HepG2 (cell line): ENCODE measurements at regions not wholly inside any gene's neighbourhood (a gene's known extent, or its start where the extent isn't known, plus 50 kb on each side); places are given as distances from the start of the nearest gene placed in this dataset.

Source experiments
- ATAC-seq: fragments of 200-7000 bp; cut with Tn5 transposase; 3 replicates; pipeline ENCODE4 v1.9.1; 2020; ENCODE audit warnings: mild to moderate bottlenecking, moderate library complexity
- BruUV-seq: library from RNA; stranded (reverse); fragments of 400-500 nt; replicated peaks from 2 replicates; lab custom pipeline; 2021; lab: Mats Ljungman, UMichigan
- CTCF ChIA-PET: fragments of 300-600 bp; formaldehyde crosslinking; extraction: SDS; loops from one replicate; lab custom pipeline; 2021; ENCODE audit warnings: low total read pairs, inconsistent platforms, low intra/inter-chr PET ratio; lab: Yijun Ruan, JAX
- POLR2A ChIA-PET: fragments of 350-600 bp; sonication (Branson Sonifier 250); formaldehyde crosslinking; loops from one replicate; lab custom pipeline; 2020; ENCODE audit warnings: antibody characterized with exemption, inconsistent platforms; lab: Yijun Ruan, JAX
- DNase-seq: peaks from one replicate; pipeline ENCODE4 v3.0.0-alpha.2; 2015; ENCODE audit warnings: low spot score
- FAIRE-seq: peaks from 3 replicates; lab custom pipeline; 2011; peaks lifted over from hg19 to GRCh38; lab: Jason Lieb, UNC
- H2AFZ ChIP-seq: one replicate; pipeline ENCODE4 v1.6.1; 2011; ENCODE audit warnings: low read length, inconsistent platforms
- H3K27ac ChIP-seq: fragments of 300-600 bp; 3 replicates; pipeline ENCODE4 v1.8.0; 2011; ENCODE audit warnings: mixed run types, mild to moderate bottlenecking, mixed read lengths, low read length, inconsistent platforms; ENCODE audit not compliant: insufficient read depth; ENCODE audit errors: extremely low read length
- H3K27me3 ChIP-seq, 2 experiments: fragments of 200-600 bp in 1 of 2; 2 replicates in 1 of 2; 3 replicates in 1 of 2; pipeline versions ENCODE4 v1.6.0 to v1.8.0; 2011; ENCODE audit warnings: low read length in 2 of 2, mild to moderate bottlenecking in 2 of 2, moderate library complexity in 2 of 2, inconsistent platforms in 1 of 2; ENCODE audit not compliant: insufficient read depth in 2 of 2, control insufficient read depth in 1 of 2
- H3K36me3 ChIP-seq, 2 experiments: fragments of 200-600 bp in 1 of 2; replicated peaks in 1 of 2; 2 replicates in 1 of 2; 3 replicates in 1 of 2; pipeline versions ENCODE4 v1.5.1 to v1.8.0; 2011; ENCODE audit warnings: low read length in 2 of 2, inconsistent platforms in 1 of 2; ENCODE audit not compliant: insufficient read depth in 2 of 2, control insufficient read depth in 1 of 2
- H3K4me1 ChIP-seq: 2 replicates; pipeline ENCODE4 v1.5.1; 2012; ENCODE audit warnings: low read length, inconsistent platforms; ENCODE audit not compliant: insufficient read depth
- H3K4me2 ChIP-seq: 2 replicates; pipeline ENCODE4 v1.6.0; 2011; ENCODE audit warnings: low read depth, low read length, inconsistent platforms
- H3K4me3 ChIP-seq, 3 experiments: fragments of 200-600 bp in 1 of 3; sonication (generic), shearing (Covaris generic) in 1 of 3; replicated peaks in 1 of 3; 2 replicates each; pipeline ENCODE4 v1.5.1; 2011 to 2016; ENCODE audit warnings: low read length in 3 of 3, inconsistent platforms in 2 of 3, low read depth in 2 of 3, mild to moderate bottlenecking in 2 of 3, control low read depth in 1 of 3, mixed read lengths in 1 of 3; ENCODE audit not compliant: insufficient read depth in 1 of 3
- H3K79me2 ChIP-seq: one replicate; pipeline ENCODE4 v1.6.1; 2011; ENCODE audit warnings: low read length, inconsistent platforms; ENCODE audit not compliant: insufficient read depth
- H3K9ac ChIP-seq: 2 replicates; pipeline ENCODE4 v1.6.0; 2011; ENCODE audit warnings: mild to moderate bottlenecking, low read depth, low read length, inconsistent platforms; ENCODE audit not compliant: insufficient read depth
- H3K9me3 ChIP-seq: 2 replicates; pipeline ENCODE4 v1.5.1; 2012; ENCODE audit warnings: mild to moderate bottlenecking, low read length
- H4K20me1 ChIP-seq: 2 replicates; pipeline ENCODE4 v1.6.0; 2011; ENCODE audit warnings: inconsistent platforms, mild to moderate bottlenecking, low read length, moderate library complexity; ENCODE audit not compliant: insufficient read depth
- ELF4 ChIP-seq: sonication (generic); formaldehyde crosslinking; IDR thresholded peaks from 2 replicates; pipeline ENCODE4 v1.5.0; 2020; ENCODE audit warnings: missing genetic modification reagents, mild to moderate bottlenecking, moderate library complexity, borderline replicate concordance
- ERF ChIP-seq: IDR thresholded peaks from 2 replicates; pipeline ENCODE4 v1.6.1; 2018; ENCODE audit warnings: missing biosample characterization, missing genetic modification reagents
- JDP2 ChIP-seq: sonication (generic); formaldehyde crosslinking; IDR thresholded peaks from 2 replicates; pipeline ENCODE4 v1.8.1; 2022; ENCODE audit warnings: missing genetic modification reagents, borderline replicate concordance
- MEIS2 ChIP-seq: sonication (generic); formaldehyde crosslinking; IDR thresholded peaks from 2 replicates; pipeline ENCODE4 v1.9.0; 2021; ENCODE audit warnings: mild to moderate bottlenecking, missing genetic modification reagents
- MLLT10 ChIP-seq: sonication (generic); formaldehyde crosslinking; IDR thresholded peaks from 2 replicates; pipeline ENCODE4 v1.4.0; 2020; ENCODE audit warnings: missing genetic modification reagents
- PLRG1 ChIP-seq: fragments of 450-650 bp; conservative IDR thresholded peaks from 2 replicates; pipeline ENCODE4 v1.6.1; 2016
- SP2 ChIP-seq: sonication (generic); formaldehyde crosslinking; IDR thresholded peaks from 2 replicates; pipeline ENCODE4 v1.5.1; 2020; ENCODE audit warnings: mild to moderate bottlenecking, missing genetic modification reagents
- ZBTB38 ChIP-seq: sonication (generic); formaldehyde crosslinking; IDR thresholded peaks from 2 replicates; pipeline ENCODE4 v1.5.1; 2020; ENCODE audit warnings: mild to moderate bottlenecking, missing genetic modification reagents
- ZMYM2 ChIP-seq: sonication (generic); formaldehyde crosslinking; IDR thresholded peaks from 2 replicates; pipeline ENCODE4 v1.8.0; 2022; ENCODE audit warnings: mild to moderate bottlenecking, missing genetic modification reagents
- ZNF503 ChIP-seq: sonication (generic); formaldehyde crosslinking; IDR thresholded peaks from 2 replicates; pipeline ENCODE4 v1.4.0; 2020; ENCODE audit warnings: missing genetic modification reagents
- ZNF570 ChIP-seq: sonication (generic); formaldehyde crosslinking; IDR thresholded peaks from 2 replicates; pipeline ENCODE4 v1.4.0; 2020; ENCODE audit warnings: mild to moderate bottlenecking, missing genetic modification reagents, borderline replicate concordance
- ZNF614 ChIP-seq: IDR thresholded peaks from 2 replicates; pipeline ENCODE4 v1.6.1; 2018; ENCODE audit warnings: missing biosample characterization, missing genetic modification reagents, inconsistent platforms, borderline replicate concordance
- WGBS: methylation state at CpG from one replicate; pipeline ENCODE4 v1.1.6; 2017; ENCODE audit warnings: low lambda C conversion rate; 5-methylcytosine and 5-hydroxymethylcytosine counted together
- in situ Hi-C: cut with HindIII; loops from 2 replicates; pipeline ENCODE4 v1.10.0; 2017; ENCODE audit warnings: low pct_unique_long_range_greater_than_20kb; ENCODE audit not compliant: extremely low pct_ligation_motif_present
- intact Hi-C: fragments of 100-400 bp; cut with micrococcal nuclease; formaldehyde crosslinking; loops from one replicate; pipeline ENCODE4 v1.10.0; 2022; ENCODE audit not compliant: unreplicated experiment
- TF ChIP-seq, protein P1 (sequence below): sonication (generic); formaldehyde crosslinking; IDR thresholded peaks from 2 replicates; pipeline ENCODE4 v1.4.0; 2020; ENCODE audit warnings: mild to moderate bottlenecking, low read depth, missing genetic modification reagents
- TF ChIP-seq, protein P2 (sequence below), 2 experiments: fragments of 450-650 bp in 1 of 2; sonication (generic) in 1 of 2; formaldehyde crosslinking in 1 of 2; IDR thresholded peaks; 2 replicates each; pipeline versions ENCODE4 v1.6.1 to v1.8.0; 2016 to 2022; ENCODE audit warnings: antibody characterized with exemption in 1 of 2, mild to moderate bottlenecking in 1 of 2, missing genetic modification reagents in 1 of 2

DNA sequence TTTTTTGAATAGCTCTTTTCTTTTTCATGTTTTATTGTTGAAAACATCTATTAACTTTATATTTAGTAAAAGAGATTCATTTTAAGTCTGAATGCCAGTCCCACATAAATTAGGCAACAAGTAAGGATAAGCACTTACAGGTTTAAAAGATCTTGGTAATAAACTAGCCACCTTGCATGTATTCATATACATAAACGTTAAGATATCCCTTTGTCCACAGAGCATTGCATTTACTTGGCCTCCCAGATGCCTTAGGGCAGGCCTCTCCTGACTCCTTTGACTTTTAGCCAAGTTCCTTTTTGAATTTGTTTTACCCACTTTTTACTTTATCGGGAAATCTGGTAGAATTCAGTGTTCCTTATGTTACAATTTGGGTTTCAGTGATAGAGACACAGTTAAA, 331.7 kb downstream of the ETNK1 start:
- H3K4me2 ChIP-seq, result no peak overlapping the region
- no peak overlapping the region for H3K27ac ChIP-seq
- POLR2A ChIA-PET, result no interaction called here
- DNase-seq (no peak), FAIRE-seq (no peak), ATAC-seq (no peak)
- WGBS, result 0% methylated on average over 2 of the region's 2 CpGs
- in situ Hi-C loops, result no loop called here
- no peaks in the 10 kb centered on the region for H4K20me1 ChIP-seq
- BruUV-seq, result no TSS peak
- H3K79me2 ChIP-seq, result no peaks in the 10 kb centered on the region
- no peaks in the 10 kb centered on the region for H3K4me1 ChIP-seq
- intact Hi-C loops, result no loop called here
- no peaks in the 10 kb centered on the region for H3K9me3 ChIP-seq
- no peak overlapping the region for H3K4me3 ChIP-seq
- H3K36me3 ChIP-seq, result no peaks in the 10 kb centered on the region
- CTCF ChIA-PET, result no interaction called here
- H3K9ac ChIP-seq, result no peak overlapping the region
- no peaks in the 10 kb centered on the region for H3K27me3 ChIP-seq
- no peak overlapping the region for H2AFZ ChIP-seq
- TF ChIP-seq PLRG1 (no peak), ZBTB38 (CRISPR knock-in tag) (no peak), ERF (CRISPR knock-in tag) (no peak), ZNF503 (no peak), SP2 (CRISPR knock-in tag) (no peak), ZNF614 (CRISPR knock-in tag) (no peak), MEIS2 (CRISPR knock-in tag) (no peak), JDP2 (no peak), ZMYM2 (CRISPR knock-in tag) (no peak), ELF4 (CRISPR knock-in tag) (no peak), MLLT10 (CRISPR knock-in tag) (no peak), ZNF570 (CRISPR knock-in tag) (no peak)
- TF ChIP-seq, protein P1, sequence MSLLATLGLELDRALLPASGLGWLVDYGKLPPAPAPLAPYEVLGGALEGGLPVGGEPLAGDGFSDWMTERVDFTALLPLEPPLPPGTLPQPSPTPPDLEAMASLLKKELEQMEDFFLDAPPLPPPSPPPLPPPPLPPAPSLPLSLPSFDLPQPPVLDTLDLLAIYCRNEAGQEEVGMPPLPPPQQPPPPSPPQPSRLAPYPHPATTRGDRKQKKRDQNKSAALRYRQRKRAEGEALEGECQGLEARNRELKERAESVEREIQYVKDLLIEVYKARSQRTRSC (CRISPR knock-in tag), result no peak
- TF ChIP-seq, protein P2, sequence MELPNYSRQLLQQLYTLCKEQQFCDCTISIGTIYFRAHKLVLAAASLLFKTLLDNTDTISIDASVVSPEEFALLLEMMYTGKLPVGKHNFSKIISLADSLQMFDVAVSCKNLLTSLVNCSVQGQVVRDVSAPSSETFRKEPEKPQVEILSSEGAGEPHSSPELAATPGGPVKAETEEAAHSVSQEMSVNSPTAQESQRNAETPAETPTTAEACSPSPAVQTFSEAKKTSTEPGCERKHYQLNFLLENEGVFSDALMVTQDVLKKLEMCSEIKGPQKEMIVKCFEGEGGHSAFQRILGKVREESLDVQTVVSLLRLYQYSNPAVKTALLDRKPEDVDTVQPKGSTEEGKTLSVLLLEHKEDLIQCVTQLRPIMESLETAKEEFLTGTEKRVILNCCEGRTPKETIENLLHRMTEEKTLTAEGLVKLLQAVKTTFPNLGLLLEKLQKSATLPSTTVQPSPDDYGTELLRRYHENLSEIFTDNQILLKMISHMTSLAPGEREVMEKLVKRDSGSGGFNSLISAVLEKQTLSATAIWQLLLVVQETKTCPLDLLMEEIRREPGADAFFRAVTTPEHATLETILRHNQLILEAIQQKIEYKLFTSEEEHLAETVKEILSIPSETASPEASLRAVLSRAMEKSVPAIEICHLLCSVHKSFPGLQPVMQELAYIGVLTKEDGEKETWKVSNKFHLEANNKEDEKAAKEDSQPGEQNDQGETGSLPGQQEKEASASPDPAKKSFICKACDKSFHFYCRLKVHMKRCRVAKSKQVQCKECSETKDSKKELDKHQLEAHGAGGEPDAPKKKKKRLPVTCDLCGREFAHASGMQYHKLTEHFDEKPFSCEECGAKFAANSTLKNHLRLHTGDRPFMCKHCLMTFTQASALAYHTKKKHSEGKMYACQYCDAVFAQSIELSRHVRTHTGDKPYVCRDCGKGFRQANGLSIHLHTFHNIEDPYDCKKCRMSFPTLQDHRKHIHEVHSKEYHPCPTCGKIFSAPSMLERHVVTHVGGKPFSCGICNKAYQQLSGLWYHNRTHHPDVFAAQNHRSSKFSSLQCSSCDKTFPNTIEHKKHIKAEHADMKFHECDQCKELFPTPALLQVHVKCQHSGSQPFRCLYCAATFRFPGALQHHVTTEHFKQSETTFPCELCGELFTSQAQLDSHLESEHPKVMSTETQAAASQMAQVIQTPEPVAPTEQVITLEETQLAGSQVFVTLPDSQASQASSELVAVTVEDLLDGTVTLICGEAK (IDR thresholded peaks at IDR 0.05), result no peak
- TF ChIP-seq, protein P2 (CRISPR knock-in tag; IDR thresholded peaks at IDR 0.05), result no peak
